SK-N-SH treated with all-trans-retinoic acid at 6 μM for 48 hours (cell line): ENCODE measurements at regions not wholly inside any gene's neighbourhood (a gene's known extent, or its start where the extent isn't known, plus 50 kb on each side); places are given as distances from the start of the nearest gene placed in this dataset.

Experiments
- ATAC-seq: fragments of 200-7000 bp; cut with Tn5 transposase; 3 replicates; pipeline ENCODE4 v1.9.1; 2020; ENCODE audit warnings: mild to moderate bottlenecking, moderate library complexity
- ARNTL ChIP-seq: fragments of 450-650 bp; formaldehyde crosslinking; IDR thresholded peaks from 2 replicates; pipeline ENCODE4 v1.5.0; 2020; ENCODE audit warnings: low read depth, mild to moderate bottlenecking, moderate library complexity, borderline replicate concordance
- CSDC2 ChIP-seq: fragments of 250-450 bp; sonication (Bioruptor Pico); IDR thresholded peaks from 2 replicates; pipeline ENCODE4 v1.5.0; 2020; ENCODE audit warnings: mild to moderate bottlenecking, moderate library complexity
- ESRRG ChIP-seq: fragments of 250-450 bp; sonication (Bioruptor Pico); IDR thresholded peaks from 2 replicates; pipeline ENCODE4 v1.6.1; 2021; ENCODE audit warnings: mild to moderate bottlenecking
- GLIS3 ChIP-seq: fragments of 250-450 bp; sonication (Bioruptor Pico); IDR thresholded peaks from 2 replicates; pipeline ENCODE4 v1.5.0; 2020; ENCODE audit warnings: mild to moderate bottlenecking, moderate library complexity
- OSR1 ChIP-seq: fragments of 250-450 bp; sonication (Bioruptor Pico); IDR thresholded peaks from 2 replicates; pipeline ENCODE4 v1.8.0; 2022; ENCODE audit warnings: moderate library complexity, mild to moderate bottlenecking, inconsistent platforms
- PPARA ChIP-seq: fragments of 250-450 bp; sonication (Bioruptor Pico); IDR thresholded peaks from 2 replicates; pipeline ENCODE4 v1.5.0; 2020; ENCODE audit warnings: mild to moderate bottlenecking, borderline replicate concordance
- RARB ChIP-seq: fragments of 250-450 bp; sonication (Bioruptor Pico); IDR thresholded peaks from 2 replicates; pipeline ENCODE4 v1.8.0; 2021; ENCODE audit warnings: mild to moderate bottlenecking, moderate library complexity
- SNAI2 ChIP-seq: fragments of 250-450 bp; sonication (Bioruptor Pico); IDR thresholded peaks from 2 replicates; pipeline ENCODE4 v1.5.0; 2020; ENCODE audit warnings: mild to moderate bottlenecking, moderate library complexity
- TCF4 ChIP-seq: fragments of 250-450 bp; sonication (Bioruptor Pico); IDR thresholded peaks from 2 replicates; pipeline ENCODE4 v1.8.0; 2021; ENCODE audit warnings: mild to moderate bottlenecking, moderate library complexity, borderline replicate concordance
- TOX ChIP-seq: fragments of 250-450 bp; sonication (Bioruptor Pico); IDR thresholded peaks from 2 replicates; pipeline ENCODE4 v1.8.0; 2021; ENCODE audit warnings: mild to moderate bottlenecking, moderate library complexity, borderline replicate concordance
- ZC3H10 ChIP-seq: fragments of 250-450 bp; sonication (Bioruptor Pico); IDR thresholded peaks from 2 replicates; pipeline ENCODE4 v1.5.1; 2021; ENCODE audit warnings: mild to moderate bottlenecking, moderate library complexity
- ZFP3 ChIP-seq: fragments of 250-450 bp; sonication (Bioruptor Pico); IDR thresholded peaks from 2 replicates; pipeline ENCODE4 v1.5.0; 2020; ENCODE audit warnings: mild to moderate bottlenecking, moderate library complexity
- ZNF565 ChIP-seq: fragments of 450-650 bp; formaldehyde crosslinking; conservative IDR thresholded peaks from 2 replicates; pipeline ENCODE4 v1.5.0; 2020; ENCODE audit warnings: low read depth, mild to moderate bottlenecking, moderate library complexity
- ZNF70 ChIP-seq: fragments of 450-650 bp; formaldehyde crosslinking; IDR thresholded peaks from 2 replicates; pipeline ENCODE4 v1.5.0; 2020; ENCODE audit warnings: mild to moderate bottlenecking, moderate library complexity
- TF ChIP-seq, protein P1 (sequence below): fragments of 250-450 bp; sonication (Bioruptor Pico); IDR thresholded peaks from 2 replicates; pipeline ENCODE4 v1.5.0; 2020; ENCODE audit warnings: mild to moderate bottlenecking, moderate library complexity
- TF ChIP-seq, protein P2 (sequence below): fragments of 250-450 bp; sonication (Bioruptor Pico); IDR thresholded peaks from 2 replicates; pipeline ENCODE4 v1.5.1; 2021; ENCODE audit warnings: mild to moderate bottlenecking, moderate library complexity
- TF ChIP-seq, protein P3 (sequence below): fragments of 250-450 bp; sonication (Bioruptor Pico); IDR thresholded peaks from 2 replicates; pipeline ENCODE4 v1.8.0; 2020; ENCODE audit warnings: mild to moderate bottlenecking, moderate library complexity, borderline replicate concordance
- TF ChIP-seq, protein P4 (sequence below): fragments of 250-450 bp; sonication (Bioruptor Pico); IDR thresholded peaks from 2 replicates; pipeline ENCODE4 v1.5.1; 2020; ENCODE audit warnings: low read depth, mild to moderate bottlenecking, moderate library complexity

DNA sequence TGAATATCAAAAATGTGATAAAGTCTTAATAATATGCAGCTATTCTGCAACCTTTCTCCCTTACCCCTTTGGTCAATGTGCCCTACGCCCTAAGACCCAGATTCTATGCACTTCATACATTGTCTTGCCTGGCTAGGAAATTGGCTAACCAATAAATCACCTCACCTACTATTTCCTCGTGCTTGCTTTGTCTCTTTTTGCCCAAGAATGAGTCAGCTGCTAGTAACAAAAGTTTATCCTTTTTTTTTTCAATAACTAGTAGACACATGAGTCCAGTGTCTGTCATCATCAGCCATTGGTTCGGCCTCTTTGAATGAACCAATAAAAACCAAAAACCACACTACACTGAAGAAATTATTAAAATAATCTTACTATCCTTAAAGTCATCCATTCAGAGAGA is 387.1 kb downstream of the PPP3CA start:
- ATAC-seq = no peak
- TF ChIP-seq ZC3H10 (CRISPR knock-in tag) = no peak
- TF ChIP-seq ARNTL (CRISPR knock-in tag) = no peak

DNA sequence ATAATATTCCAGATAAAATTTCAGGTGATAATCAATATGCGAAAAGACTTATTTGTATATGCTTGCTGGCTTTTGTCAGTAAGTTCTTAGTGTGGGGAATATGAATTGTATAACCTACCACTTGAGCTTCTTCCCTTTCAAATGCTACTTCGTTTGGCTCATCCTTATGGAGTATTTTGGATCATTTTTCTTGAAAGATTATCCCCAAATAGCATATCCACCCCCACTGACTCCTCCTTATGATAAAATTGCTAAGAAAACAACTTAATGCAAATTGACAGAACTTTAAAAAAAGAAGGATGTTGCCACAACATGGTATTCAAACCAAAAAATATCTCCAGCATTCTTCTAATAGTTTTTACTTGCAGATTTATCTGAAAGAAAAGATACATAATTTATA is 393.3 kb downstream of the PPP3CA start:
- TF ChIP-seq, protein P1, sequence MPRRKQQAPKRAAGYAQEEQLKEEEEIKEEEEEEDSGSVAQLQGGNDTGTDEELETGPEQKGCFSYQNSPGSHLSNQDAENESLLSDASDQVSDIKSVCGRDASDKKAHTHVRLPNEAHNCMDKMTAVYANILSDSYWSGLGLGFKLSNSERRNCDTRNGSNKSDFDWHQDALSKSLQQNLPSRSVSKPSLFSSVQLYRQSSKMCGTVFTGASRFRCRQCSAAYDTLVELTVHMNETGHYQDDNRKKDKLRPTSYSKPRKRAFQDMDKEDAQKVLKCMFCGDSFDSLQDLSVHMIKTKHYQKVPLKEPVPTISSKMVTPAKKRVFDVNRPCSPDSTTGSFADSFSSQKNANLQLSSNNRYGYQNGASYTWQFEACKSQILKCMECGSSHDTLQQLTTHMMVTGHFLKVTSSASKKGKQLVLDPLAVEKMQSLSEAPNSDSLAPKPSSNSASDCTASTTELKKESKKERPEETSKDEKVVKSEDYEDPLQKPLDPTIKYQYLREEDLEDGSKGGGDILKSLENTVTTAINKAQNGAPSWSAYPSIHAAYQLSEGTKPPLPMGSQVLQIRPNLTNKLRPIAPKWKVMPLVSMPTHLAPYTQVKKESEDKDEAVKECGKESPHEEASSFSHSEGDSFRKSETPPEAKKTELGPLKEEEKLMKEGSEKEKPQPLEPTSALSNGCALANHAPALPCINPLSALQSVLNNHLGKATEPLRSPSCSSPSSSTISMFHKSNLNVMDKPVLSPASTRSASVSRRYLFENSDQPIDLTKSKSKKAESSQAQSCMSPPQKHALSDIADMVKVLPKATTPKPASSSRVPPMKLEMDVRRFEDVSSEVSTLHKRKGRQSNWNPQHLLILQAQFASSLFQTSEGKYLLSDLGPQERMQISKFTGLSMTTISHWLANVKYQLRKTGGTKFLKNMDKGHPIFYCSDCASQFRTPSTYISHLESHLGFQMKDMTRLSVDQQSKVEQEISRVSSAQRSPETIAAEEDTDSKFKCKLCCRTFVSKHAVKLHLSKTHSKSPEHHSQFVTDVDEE = no peak
- TF ChIP-seq CSDC2 (CRISPR knock-in tag) (no peak), RARB (CRISPR knock-in tag) (no peak), TOX (CRISPR knock-in tag) (no peak), GLIS3 (CRISPR knock-in tag) (no peak), ZFP3 (no peak), ESRRG (CRISPR knock-in tag) (no peak), TCF4 (CRISPR knock-in tag) (no peak), ZNF70 (CRISPR knock-in tag) (no peak), OSR1 (no peak), ZNF565 (CRISPR knock-in tag) (no peak)
- TF ChIP-seq, protein P2, sequence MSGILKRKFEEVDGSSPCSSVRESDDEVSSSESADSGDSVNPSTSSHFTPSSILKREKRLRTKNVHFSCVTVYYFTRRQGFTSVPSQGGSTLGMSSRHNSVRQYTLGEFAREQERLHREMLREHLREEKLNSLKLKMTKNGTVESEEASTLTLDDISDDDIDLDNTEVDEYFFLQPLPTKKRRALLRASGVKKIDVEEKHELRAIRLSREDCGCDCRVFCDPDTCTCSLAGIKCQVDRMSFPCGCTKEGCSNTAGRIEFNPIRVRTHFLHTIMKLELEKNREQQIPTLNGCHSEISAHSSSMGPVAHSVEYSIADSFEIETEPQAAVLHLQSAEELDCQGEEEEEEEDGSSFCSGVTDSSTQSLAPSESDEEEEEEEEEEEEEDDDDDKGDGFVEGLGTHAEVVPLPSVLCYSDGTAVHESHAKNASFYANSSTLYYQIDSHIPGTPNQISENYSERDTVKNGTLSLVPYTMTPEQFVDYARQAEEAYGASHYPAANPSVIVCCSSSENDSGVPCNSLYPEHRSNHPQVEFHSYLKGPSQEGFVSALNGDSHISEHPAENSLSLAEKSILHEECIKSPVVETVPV = no peak
- TF ChIP-seq, protein P3, sequence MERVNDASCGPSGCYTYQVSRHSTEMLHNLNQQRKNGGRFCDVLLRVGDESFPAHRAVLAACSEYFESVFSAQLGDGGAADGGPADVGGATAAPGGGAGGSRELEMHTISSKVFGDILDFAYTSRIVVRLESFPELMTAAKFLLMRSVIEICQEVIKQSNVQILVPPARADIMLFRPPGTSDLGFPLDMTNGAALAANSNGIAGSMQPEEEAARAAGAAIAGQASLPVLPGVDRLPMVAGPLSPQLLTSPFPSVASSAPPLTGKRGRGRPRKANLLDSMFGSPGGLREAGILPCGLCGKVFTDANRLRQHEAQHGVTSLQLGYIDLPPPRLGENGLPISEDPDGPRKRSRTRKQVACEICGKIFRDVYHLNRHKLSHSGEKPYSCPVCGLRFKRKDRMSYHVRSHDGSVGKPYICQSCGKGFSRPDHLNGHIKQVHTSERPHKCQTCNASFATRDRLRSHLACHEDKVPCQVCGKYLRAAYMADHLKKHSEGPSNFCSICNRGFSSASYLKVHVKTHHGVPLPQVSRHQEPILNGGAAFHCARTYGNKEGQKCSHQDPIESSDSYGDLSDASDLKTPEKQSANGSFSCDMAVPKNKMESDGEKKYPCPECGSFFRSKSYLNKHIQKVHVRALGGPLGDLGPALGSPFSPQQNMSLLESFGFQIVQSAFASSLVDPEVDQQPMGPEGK (CRISPR knock-in tag) = no peak
- TF ChIP-seq, protein P4, sequence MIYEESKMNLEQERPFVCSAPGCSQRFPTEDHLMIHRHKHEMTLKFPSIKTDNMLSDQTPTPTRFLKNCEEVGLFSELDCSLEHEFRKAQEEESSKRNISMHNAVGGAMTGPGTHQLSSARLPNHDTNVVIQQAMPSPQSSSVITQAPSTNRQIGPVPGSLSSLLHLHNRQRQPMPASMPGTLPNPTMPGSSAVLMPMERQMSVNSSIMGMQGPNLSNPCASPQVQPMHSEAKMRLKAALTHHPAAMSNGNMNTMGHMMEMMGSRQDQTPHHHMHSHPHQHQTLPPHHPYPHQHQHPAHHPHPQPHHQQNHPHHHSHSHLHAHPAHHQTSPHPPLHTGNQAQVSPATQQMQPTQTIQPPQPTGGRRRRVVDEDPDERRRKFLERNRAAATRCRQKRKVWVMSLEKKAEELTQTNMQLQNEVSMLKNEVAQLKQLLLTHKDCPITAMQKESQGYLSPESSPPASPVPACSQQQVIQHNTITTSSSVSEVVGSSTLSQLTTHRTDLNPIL (CRISPR knock-in tag) = no peak
- no peak for ATAC-seq

DNA sequence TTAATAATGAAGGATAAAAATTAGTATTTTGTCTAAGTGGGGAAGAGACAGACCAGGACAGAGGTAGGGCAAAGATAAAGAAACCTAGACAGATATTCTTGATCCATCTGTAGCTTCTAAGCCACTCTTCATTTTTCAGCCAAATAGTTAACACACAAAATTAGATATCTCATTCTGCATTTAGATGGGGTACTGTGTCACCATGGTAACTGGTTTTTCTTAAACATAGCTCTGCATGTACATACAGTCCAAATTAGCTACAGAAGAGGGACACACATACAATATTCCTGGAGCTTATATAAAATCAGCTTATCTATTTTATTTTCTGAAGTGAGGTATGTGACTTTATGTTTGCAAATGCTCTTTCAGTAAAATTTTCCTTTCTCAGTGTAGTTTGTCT is 393.7 kb downstream of the PPP3CA start:
- no peak for ATAC-seq
- TF ChIP-seq SNAI2 (CRISPR knock-in tag) (no peak), OSR1 (no peak), TCF4 (CRISPR knock-in tag) (no peak), PPARA (no peak), ZNF565 (CRISPR knock-in tag) (no peak), ZC3H10 (CRISPR knock-in tag) (no peak)
- TF ChIP-seq, protein P1 = no peak
- TF ChIP-seq, protein P3 (CRISPR knock-in tag) = no peak
